ENCODE measurements at regions not wholly inside any gene's neighbourhood (a gene's known extent, or its start where the extent isn't known, plus 50 kb on each side); places are given as distances from the start of the nearest gene placed in this dataset.

- TF ChIP-seq E2F8 (IDR thresholded peaks at IDR 0.05; ENCODE audit: low read depth, partially characterized antibody) (no peak), ZNF384 (IDR thresholded peaks at IDR 0.05; ENCODE audit: borderline replicate concordance, low read depth, low read length) (peak; percentile 58), EP300 (IDR thresholded peaks at IDR 0.05; ENCODE audit: borderline replicate concordance in 1 of 2, control insufficient read depth in 1 of 2, low read depth in 2 of 2, low read length in 2 of 2) (peak; percentile 34 to 44; a peak in 2 of 4 replicates), RELB (IDR thresholded peaks at IDR 0.05; ENCODE audit: low read depth) (peak; percentile 73), STAT1 (conservative IDR thresholded peaks at IDR 0.05) (no peak), HDGF (IDR thresholded peaks at IDR 0.05) (no peak), TBL1XR1 (IDR thresholded peaks at IDR 0.05; ENCODE audit: low read depth, low read length) (no peak), HCFC1 (IDR thresholded peaks at IDR 0.05; ENCODE audit: low read length) (no peak), SMC3 (IDR thresholded peaks at IDR 0.05; ENCODE audit: borderline replicate concordance, low read length) (no peak), MLLT1 (IDR thresholded peaks at IDR 0.05) (peak; percentile 63; the same call in 1 of the 2 replicates), SMARCA5 (IDR thresholded peaks at IDR 0.05) (no peak), ZNF687 (IDR thresholded peaks at IDR 0.05) (peak; percentile 53; the same call in 1 of the 2 replicates), NKRF (conservative IDR thresholded peaks at IDR 0.05) (no peak), MYC (IDR thresholded peaks at IDR 0.05; ENCODE audit: insufficient read depth, insufficient read length, insufficient replicate concordance, low read length, severe bottlenecking) (no peak), ATF2 (IDR thresholded peaks at IDR 0.05; ENCODE audit: low read length) (no peak), SMAD1 (IDR thresholded peaks at IDR 0.05; ENCODE audit: low read depth, partially characterized antibody) (no peak)
These were observed 63.8 kb downstream of the IRF2BPL start (continued) for GRCh38 chr14:76964695-76965094.

Measured in GM12878 (cell line).